SHP77 treated with DMSO at 0.1 percent for 48 hours (cell line): ENCODE measurements at regions not wholly inside any gene's neighbourhood (a gene's known extent, or its start where the extent isn't known, plus 50 kb on each side); places are given as distances from the start of the nearest gene placed in this dataset.

Source experiments
- DNase-seq: peaks from one replicate; lab custom pipeline; 2025; lab: John Stamatoyannopoulos, UW

DNA sequence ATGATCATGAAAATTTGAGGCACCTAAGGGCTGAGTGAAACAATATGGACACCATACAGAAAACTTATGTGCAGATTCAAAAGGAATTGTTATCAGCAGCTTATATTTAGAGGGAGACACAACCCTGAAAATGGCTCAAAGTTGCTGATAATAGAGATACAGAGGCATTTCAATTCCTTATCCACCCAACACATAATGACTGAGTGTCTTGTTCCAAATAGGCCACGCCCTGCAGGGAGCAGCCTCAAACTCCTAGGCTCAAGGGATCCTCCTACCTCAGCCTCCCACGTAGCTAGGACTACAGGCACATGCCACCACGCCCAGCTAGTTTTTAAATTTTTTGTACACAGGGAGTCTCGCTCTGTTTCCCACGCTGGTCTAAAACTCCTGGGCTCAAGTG is 79.0 kb downstream of the LBH start:
- DNase-seq = no peak

DNA sequence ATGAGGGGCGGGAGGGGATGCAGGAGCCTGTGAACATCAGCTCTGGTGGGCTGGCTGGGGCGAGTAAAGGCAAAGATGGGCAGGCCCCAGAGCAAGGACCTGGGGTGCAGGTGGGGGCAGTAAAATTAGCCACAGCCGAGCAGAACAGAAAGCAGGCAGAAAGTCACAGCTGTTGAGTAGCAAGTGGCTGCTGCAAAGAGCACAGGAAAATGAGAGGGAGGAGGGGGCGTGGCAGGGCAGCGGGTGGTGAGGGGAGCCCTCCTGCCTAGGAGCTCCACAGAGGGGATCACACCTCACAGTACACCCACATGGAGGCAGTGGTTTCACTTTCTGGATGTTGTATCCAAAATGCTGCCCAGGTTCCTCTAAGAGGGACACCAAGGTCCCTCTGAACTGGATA is 79.6 kb downstream of the LBH start:
- DNase-seq = no peak

DNA sequence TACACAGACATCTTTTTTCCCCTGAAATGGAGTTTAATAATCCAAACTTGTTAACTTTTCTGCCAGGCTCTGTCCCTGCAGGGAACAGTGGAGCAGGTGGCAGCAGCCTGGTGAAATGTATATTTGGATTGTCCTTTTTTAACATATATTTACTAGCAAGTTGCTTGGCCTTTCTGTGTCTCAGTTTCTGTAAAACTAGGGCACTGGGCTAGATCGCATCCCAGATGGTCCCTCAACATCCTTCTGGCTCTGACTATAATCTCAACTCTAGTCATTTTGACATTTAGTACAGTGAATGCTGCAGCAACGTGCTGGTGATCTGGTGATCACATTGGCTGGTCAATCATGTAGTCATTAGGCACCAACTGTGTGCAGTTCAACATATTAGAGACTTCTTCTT is 80.4 kb downstream of the LBH start:
- no peak for DNase-seq

DNA sequence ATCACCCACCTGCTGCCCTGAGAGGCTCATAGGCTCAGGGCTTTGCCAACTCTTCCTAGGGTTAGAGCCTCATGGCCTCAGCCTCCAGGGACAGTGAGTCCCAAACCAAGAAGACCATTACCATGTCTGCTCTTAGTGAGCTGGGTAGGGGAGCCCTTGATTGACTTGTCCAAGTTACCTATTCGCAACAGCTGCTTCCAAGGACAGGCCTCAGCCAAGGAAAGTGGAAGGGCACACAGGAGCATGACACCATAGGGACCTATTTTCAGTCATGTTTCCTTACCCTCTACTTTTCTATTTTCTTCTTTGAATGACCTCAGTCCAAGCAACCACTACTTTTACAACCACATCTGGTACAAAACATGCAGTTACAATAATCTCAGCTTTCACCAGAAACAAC is 81.6 kb downstream of the LBH start:
- DNase-seq = no peak

DNA sequence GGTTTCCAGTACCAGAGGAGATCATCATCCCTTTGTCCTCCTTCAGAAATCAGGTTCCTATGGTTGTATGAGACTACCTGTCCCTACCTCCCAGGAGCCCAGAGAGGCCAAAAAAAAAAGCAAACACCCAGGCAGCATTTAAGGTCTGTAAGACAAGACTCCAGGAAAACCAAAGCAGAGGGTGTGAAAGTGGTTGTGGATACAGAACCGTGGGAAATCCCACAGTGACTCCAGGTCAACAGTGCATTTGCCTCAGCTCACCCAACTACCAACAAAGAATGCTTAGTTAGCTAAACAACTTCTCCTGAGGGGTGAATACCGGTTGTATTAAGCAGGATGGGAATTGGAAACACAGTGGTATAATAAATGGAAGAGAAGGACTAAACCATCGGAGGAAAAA is 83.6 kb downstream of the LBH start:
- no peak for DNase-seq

DNA sequence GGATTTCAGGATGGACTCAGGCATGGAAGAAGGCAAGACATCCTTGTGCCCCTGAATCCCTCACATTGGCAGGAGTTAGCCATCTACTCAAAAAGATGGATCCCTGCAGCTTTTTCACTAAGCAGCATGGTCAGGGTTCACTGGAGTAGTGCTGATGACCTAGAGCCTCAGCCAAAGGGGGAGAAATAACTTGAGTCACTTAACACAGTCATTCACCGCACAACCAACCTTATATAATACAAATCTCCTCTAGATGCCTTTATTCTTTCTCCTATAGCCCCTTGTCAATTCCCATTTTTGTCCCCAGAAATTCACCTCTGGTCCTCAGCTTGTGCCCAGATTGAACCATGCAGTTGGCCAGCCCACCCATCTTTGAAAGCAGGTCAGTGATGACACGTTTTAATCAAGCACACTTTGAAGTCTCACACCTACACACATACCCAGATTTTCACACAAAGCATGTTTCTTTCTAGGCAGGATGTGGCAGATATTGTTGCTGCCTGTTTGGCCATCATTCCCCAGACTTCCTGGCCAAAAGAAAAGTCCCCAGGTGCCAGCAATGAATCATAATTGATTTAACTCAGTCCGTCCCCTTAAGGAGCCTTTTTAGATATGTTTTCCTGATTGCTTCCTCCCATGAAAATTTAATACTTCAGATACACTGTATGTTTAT is 84.2 kb downstream of the LBH start:
- DNase-seq = no peak

DNA sequence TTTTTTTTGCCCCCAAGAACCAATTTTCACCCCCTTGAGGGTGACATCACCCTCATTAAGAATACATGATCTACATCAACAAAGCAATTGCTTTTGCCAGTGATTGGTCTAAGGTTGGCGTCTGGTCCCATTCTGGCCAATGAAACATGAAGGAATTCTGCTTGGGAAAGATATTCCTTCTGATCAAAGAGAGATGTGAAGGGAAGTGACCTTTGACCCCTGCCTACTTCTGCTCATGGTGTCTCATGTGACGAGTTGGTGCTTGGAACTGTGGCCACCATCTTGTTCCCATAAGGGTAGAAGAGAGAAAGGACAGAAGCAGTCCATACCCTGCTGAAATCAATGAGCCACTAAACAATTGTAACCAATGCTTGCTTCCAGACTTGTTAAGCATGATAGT is 85.1 kb downstream of the LBH start:
- no peak for DNase-seq

DNA sequence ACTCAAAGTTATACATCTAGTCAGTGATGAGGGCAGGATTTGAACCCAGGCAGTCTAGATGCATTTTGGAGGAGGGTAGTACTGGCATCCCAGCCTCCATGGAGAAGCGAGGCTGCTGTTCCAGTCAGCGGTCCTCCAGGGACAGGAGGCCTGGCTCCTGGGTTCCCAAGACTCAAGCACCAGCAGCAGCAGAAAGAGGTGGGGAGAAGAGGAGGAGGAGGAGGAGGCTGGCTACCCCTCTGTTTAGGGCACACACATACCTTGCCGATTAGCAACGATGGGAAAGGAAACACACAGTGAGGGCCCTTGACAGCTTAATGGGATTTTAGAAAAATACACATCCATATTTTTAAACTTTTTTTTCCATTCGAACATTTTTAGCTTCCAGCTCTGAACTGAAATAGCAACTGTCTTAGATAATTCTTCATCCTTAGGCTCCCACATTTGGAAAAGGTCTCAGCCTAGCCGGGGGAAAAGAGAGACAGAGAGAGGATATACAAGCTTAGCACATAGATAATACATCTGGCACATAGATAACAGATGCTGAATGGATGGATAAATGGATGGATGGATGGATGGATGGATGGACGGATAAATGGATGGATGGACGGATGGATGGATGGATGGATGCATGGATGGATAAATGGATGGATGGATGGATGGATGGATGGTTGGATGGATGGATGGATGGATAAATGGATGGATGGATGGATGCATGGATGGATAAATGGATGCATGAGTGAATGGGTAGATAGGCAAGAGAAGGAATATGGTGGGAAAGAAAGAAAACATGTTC is 87.9 kb downstream of the LBH start:
- no peak for DNase-seq

DNA sequence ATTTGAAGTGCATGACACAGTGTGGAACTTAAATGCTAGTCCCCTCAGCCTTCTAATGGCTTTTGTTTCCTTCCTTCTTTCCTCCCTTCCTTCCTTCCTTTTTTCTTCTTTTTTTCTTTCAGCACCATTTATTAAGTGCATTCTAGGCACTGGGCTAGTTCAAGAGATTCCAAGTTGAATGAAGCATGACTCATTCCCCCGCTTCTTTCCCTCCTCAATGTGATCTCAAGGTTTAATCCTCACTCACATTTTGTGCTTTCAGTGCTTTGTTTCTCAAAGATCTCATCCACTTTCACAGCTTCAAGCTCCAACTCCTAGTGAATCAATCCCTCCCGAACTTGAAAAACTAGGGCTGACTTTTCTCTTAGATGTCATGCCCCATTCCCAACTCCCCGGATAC is 90.1 kb downstream of the LBH start:
- DNase-seq = no peak

DNA sequence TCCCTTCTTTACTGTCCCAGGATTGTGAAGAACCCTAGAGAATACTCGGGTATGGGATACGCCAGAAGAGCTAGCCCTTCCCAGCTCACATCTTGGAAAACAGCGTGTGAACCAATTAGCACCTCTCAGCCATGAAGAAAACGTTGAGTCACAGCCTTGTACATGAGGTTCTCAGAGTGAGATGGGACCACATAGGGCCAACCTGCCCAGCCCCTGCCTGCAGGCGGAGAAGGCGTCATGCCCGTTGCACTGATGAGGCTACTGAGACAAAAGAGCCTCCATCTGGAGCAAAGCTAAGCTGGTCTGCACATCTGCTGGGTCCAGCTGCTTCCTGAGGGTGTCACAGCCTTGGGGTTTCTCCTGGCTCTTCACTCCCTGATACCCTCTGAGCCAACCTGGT is 92.2 kb downstream of the LBH start:
- no peak for DNase-seq

DNA sequence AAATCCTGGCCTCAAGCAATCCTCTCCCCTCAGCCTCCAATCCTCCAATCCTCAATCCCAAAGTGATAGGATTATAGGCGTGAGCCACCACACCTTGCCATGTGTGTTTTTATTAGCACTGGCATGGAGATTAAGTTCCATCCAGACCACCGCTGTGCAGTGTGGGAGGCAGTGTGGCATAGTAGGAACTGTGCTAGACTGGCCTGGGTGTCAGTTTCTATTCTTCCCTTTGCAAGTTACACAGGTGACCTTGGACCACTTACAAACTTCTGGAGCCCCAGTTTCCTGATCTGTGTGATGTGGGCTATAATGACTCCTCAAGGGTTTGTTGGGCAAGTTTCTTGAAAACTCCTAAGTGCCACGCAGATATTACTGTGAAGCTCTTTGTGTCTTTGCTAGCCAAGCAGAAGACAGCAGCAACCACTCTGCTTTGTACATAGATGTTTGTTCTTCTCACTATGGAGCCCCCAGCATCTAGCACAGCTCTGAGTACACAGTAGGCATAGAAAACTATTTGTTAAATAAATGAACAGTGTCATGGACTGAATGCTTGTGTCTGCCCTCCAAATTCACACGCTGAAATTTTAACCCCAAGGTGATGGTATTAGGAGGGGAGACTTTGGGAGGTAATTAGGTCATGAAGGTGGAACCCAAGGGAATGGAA is 93.0 kb downstream of the LBH start:
- DNase-seq = no peak

DNA sequence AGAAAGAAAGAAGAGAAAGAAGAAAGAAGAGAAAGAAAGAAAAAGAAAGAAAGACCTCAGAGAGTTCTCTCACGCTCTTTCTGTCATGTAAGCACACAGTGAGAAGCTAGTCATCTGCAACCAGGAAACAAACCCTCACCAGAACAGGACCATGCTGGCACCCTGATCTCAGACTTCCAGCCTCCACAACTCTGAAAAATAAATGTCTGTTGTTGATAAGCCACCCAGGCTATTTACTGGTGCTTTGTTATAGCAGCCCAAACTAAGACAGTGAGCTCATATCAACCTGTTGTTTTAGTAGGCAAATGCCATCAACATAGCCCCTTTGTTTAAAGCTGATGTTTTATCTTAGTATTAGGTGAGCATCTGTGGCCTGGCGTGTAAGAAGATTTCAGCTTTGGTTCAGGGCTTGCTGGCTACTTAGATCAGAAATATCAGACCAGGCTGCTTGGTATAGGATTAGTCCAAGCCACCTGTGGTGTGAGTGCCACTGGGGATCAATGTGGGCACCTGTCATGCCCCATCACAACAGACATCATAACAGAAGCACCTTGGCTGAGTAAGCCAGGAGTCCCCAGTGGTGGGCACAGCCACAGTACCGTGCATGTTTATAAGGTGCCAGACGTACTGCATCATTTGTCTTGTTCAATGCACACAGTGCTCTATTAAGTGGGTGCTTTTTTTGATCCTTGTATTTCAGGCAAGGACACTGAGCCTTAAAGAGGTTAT is 94.4 kb downstream of the LBH start:
- DNase-seq = no peak

DNA sequence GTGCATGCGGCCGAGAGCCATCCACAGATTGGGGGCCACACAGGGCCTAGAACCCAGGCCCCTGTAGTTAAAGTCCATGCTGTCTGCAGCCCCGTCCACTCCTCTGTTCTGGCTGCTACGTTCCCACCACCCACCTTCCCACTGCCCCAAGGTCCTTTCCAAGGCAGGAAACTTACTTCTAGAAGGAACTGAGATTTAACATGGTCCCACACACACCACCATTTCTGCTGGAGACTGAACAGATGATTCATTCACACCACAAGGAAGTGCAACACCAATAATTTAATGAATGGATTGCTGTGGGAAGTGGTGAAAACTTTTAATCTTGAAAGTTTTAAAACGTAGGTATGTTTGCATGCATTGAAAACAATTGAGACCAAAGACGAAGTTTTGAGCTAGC is 95.2 kb downstream of the LBH start:
- no peak for DNase-seq

DNA sequence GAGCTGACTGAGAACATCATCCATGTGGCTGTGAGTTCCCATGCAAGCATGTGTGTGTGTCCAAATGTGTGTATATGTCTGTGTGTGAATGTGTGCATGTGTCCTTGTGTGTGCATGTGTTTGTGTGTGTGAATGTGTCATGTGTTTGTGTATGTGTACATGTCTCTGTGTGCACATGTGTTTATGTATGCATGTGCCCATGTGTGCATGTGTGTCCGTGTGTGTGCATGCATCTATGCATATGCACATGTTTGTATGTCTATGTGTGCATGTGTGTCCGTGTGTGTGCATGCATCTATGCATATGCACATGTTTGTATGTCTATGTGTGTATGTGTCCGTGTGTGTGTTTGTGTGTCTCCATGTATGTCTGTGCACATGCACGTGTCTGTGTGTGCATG is 99.7 kb downstream of the LBH start:
- DNase-seq = no peak

DNA sequence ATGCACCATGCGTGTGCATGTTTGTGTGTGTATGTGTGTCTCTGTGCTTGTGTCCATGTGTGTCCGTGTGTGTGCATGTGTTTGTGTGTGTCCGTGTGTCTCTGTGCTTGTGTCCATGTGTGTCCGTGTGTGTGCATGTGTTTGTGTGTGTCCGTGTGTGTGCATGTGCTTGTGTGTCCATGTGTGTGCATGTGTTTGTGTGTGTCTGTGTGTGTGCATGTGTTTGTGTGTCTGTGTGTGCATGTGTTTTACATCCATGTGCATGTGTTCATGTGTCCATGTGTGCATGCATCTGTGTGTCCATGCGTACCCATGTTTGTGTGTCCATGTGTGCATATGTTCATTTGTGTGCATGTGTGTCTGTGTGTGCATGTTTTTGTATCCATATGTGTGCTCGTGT is 100.5 kb downstream of the LBH start:
- no peak for DNase-seq

DNA sequence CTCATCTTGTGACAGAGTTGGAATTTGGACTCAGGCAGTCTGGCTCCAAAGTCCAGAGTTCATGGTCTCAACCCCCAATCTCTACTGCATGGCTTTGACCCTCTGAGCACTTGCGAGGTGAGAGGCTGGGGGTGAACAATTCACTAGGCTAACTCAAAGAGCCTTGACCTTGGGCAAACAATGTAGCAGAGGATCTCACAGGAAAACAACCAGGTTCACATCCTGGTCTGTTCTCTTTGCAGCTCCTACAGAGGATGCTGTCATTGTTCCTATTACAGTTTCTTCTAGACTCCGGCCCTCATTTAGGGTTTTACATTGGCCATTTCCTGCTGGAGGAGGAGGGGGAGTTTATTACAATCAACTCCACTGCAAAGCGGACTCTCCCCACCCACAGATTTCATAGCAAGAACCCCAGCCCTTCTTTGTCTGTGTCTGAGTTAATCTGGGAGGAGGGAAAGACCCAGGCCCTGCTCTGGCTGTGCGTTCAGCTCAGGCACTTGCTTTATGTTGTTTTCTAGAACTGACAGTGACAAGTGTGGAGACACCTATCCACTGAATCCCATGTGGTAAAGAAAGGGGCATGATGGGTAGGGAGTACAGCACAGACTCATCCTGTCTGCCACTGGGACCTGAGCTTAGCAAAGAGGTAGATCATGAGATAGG is 101.6 kb downstream of the LBH start:
- no peak for DNase-seq

DNA sequence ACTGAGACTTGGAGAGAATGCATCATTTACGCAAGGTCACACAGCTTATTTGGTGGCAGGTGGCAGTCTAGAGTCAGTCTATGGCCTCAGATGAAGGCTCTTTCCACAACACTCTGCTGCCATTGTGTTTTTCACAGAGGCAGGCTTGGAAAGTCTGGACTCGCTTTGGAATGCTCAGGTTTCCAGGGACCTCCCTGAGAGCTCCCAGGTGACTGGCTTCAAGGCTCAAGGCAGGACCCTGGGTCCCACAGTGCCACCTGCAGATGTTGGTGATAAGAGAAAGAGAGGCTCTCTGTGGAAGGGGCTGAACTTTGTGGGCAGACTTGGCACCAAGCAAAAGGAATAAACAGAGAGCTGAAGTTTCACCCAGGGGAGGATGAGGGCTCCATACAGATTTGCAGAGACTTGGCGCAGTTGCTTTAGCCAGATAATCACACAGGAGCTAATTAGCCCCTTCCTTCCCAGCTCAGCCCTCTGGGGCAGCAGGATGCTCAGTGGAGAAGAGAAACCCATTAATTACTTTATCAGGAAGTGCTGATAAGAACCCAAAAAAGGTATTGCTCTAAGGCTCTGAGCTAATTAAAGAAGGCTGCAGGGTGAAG is 103.5 kb downstream of the LBH start:
- no peak for DNase-seq

DNA sequence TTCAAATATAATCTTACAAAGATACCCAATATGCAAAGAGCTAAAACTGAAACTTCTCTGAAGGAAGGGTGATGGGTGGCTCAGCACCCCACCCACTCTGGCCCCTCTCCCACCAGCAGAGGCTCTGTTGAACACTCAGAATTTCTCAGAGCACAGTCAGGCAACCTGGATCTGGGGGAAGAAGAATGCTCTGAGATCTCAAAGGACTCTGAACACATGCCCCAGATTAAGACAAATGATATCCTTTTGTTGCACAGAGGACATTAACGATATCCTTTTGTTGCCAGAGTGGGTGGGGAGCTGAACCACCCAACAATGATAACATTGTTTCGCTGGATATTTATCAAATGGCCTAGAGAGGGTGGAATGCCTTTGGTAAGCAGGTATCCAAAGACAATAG is 104.8 kb downstream of the LBH start:
- no peak for DNase-seq

DNA sequence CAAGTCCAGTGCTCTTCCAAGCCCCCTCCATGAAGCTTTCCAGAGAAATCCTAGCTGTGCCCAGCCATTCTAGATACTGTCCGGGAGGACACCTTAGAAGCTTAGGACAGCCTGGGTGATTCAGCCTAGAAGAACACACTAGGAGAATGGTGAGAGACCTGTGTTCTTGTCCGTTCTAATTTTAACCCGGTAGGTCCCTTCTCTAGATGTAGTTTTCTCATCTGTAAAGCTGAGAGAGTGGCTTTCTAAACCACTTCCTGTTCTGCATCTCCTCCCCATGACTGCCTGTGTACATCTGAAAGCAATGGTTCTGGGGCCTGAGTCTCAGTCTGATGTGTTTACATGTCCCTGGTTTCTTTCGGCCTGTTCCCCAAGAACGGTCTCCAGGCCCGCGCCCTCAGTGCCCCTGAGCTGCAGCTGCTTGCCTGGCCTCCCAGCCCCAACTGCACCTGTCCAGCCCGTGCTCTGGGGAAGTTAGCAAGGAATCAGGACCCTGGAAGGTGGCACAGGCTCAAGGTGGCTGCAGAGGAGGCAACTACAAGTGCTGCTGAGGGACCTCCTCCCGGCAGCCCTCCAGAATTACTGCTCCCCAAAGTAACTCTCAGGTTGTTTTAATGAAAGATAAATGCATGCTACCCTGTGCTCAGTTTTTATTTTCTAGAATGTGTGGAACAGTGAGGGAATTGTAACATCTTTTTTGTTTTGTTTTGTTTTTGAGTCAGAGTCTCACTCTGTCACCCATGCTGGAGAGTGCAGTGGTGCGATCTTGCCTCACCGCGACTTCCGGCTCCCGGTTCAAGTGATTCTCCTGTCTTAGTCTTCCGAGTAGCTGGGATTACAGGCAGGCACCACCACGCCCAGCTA is 105.9 kb downstream of the LBH start:
- no peak for DNase-seq

DNA sequence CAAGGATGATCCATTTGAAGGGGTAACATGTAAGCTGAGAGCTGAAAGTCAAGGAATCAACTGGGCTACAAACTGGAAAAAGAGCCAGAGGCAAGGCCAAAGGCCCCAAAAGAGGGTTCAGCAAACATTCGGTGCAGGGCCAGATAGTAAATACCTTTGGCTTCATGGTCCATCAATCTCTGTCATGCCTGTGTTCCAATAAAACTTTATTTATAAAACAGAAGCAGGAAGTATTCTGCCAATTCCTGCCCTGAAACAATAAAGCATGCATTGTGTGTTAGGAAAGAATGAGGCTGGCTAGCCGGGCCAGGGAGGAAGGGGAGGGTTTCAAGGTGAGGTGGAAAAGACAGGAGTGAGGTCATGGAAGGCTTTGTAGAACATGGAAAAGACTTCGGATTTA is 107.1 kb downstream of the LBH start:
- DNase-seq = no peak

DNA sequence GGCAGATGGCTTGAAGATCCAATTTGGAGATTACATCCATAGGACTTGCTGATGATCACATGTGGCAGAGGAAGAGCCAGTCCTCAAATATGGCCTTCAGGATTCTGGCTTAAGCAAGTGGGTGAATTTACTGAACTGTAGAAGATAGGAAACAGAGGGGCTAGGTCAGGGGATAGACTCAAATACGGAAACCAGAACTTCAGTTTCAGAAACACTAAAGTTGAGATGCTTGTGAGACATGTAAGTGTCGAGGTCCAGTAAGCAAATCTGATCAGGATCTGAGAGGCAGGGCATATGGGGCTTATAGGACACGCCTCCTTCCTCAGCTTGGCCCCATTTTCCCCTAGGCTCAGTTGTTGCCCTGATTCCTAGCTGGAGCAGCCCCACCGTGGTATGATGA is 107.7 kb downstream of the LBH start:
- no peak for DNase-seq
